OCI-LY7 (cell line): ENCODE measurements at regions not wholly inside any gene's neighbourhood (a gene's known extent, or its start where the extent isn't known, plus 50 kb on each side); places are given as distances from the start of the nearest gene placed in this dataset.

ENCODE experiments used
- BruUV-seq: library from RNA; stranded (reverse); fragments of 400-500 nt; replicated peaks from 2 replicates; lab custom pipeline; 2021; lab: Mats Ljungman, UMichigan
- CTCF ChIA-PET: fragments of 300-600 bp; sonication (Branson Sonifier 250); formaldehyde crosslinking; loops from one replicate; lab custom pipeline; 2022; ENCODE audit warnings: antibody characterized with exemption; ENCODE audit not compliant: unreplicated experiment; lab: Charles Lee
- POLR2A ChIA-PET: fragments of 300-600 bp; sonication (Branson Sonifier 250); formaldehyde crosslinking; loops from one replicate; lab custom pipeline; 2022; ENCODE audit warnings: antibody characterized with exemption; lab: Charles Lee
- DNase-seq: peaks from one replicate; pipeline ENCODE4 v3.0.0-alpha.2; 2015; ENCODE audit warnings: low spot score
- H2AFZ ChIP-seq: fragments of 200-600 bp; sonication (generic), shearing (Covaris generic); 2 replicates; pipeline ENCODE4 v1.6.1; 2014; ENCODE audit warnings: mild to moderate bottlenecking, antibody characterized with exemption, low read length, moderate library complexity
- H3K27ac ChIP-seq: fragments of 200-600 bp; sonication (generic); 2 replicates; pipeline ENCODE4 v1.5.1; 2014; ENCODE audit warnings: mixed run types, low read depth, mild to moderate bottlenecking, moderate library complexity, low read length, inconsistent platforms; ENCODE audit not compliant: poor library complexity, severe bottlenecking
- H3K36me3 ChIP-seq: fragments of 200-600 bp; sonication (generic); 2 replicates; pipeline ENCODE4 v1.6.1; 2014; ENCODE audit warnings: mild to moderate bottlenecking, antibody characterized with exemption, low read length, moderate library complexity, mixed read lengths; ENCODE audit not compliant: insufficient read depth
- H3K4me1 ChIP-seq: fragments of 200-600 bp; sonication (generic); 2 replicates; pipeline ENCODE4 v1.5.1; 2014; ENCODE audit warnings: mild to moderate bottlenecking, low read length; ENCODE audit not compliant: insufficient read depth, poor library complexity, severe bottlenecking
- H3K4me2 ChIP-seq: fragments of 200-600 bp; sonication (generic); 2 replicates; pipeline ENCODE4 v1.6.1; 2014; ENCODE audit warnings: mild to moderate bottlenecking, low read length
- H3K4me3 ChIP-seq: fragments of 200-600 bp; sonication (generic); 2 replicates; pipeline ENCODE4 v1.5.1; 2014; ENCODE audit warnings: mild to moderate bottlenecking, low read depth, low read length; ENCODE audit not compliant: poor library complexity, severe bottlenecking
- H3K79me2 ChIP-seq: fragments of 200-600 bp; sonication (generic); 2 replicates; pipeline ENCODE4 v1.6.1; 2016; ENCODE audit warnings: low read depth, mild to moderate bottlenecking, low read length, moderate library complexity, mixed read lengths; ENCODE audit not compliant: insufficient read depth
- H3K9me2 ChIP-seq: fragments of 200-600 bp; sonication (generic); 2 replicates; pipeline ENCODE4 v1.6.1; 2016; ENCODE audit warnings: mild to moderate bottlenecking, low read length, mixed read lengths; ENCODE audit not compliant: insufficient read depth
- H3K9me3 ChIP-seq: fragments of 200-600 bp; sonication (generic); 2 replicates; pipeline ENCODE4 v1.6.1; 2014; ENCODE audit warnings: mild to moderate bottlenecking, mixed run types, low read length, mixed read lengths
- H4K20me1 ChIP-seq: fragments of 200-600 bp; sonication (generic); 2 replicates; pipeline ENCODE4 v1.6.1; 2014; ENCODE audit warnings: mild to moderate bottlenecking, antibody characterized with exemption, low read length, moderate library complexity, mixed read lengths; ENCODE audit not compliant: insufficient read depth
- CTCF ChIP-seq: fragments of 200-600 bp; sonication (generic); conservative IDR thresholded peaks from 2 replicates; pipeline ENCODE4 v1.5.1; 2014; ENCODE audit warnings: mild to moderate bottlenecking, antibody characterized with exemption, low read length, moderate library complexity, mixed read lengths
- EZH2phosphoT487 ChIP-seq: fragments of 200-600 bp; sonication (generic); IDR thresholded peaks from 2 replicates; pipeline ENCODE4 v1.6.1; 2018; ENCODE audit warnings: low read depth, borderline replicate concordance, mild to moderate bottlenecking, mixed run types, antibody characterized with exemption, low read length, moderate library complexity, mixed read lengths
- intact Hi-C: fragments of 100-400 bp; cut with micrococcal nuclease; formaldehyde crosslinking; loops from one replicate; pipeline ENCODE4 v1.10.0; 2022; ENCODE audit not compliant: unreplicated experiment

- no peaks in the 10 kb centered on the region for H4K20me1 ChIP-seq
- H3K4me1 ChIP-seq, result peaks cover 19% of the 10 kb centered on the region
- no peak overlapping the region for H3K27ac ChIP-seq
- ChIA-PET POLR2A (interaction anchor here (0.6 kb wide), 1 partner anchor 9 kb away, joined by 4 read pairs; no protein-coding TSS in a partner anchor), CTCF (no interaction called here)
- H3K4me3 ChIP-seq, result no peak overlapping the region
- no peaks in the 10 kb centered on the region for H3K36me3 ChIP-seq
- no TSS peak for BruUV-seq
- H3K79me2 ChIP-seq, result no peaks in the 10 kb centered on the region
- H3K9me3 ChIP-seq, result no peaks in the 10 kb centered on the region
- 0 out of 2 replicates have a peak, but pooled peaks cover 5% of the 10 kb centered on the region for H3K9me2 ChIP-seq
- intact Hi-C loops, result no loop called here
- TF ChIP-seq EZH2phosphoT487 (no peak), CTCF (no peak)
- H2AFZ ChIP-seq, result no peak overlapping the region
- DNase-seq, result no peak
- no peak overlapping the region for H3K4me2 ChIP-seq
These were observed 120.9 kb downstream of the DLEU7 start for GRCh38 chr13:50722440-50723125.

- Histone ChIP-seq H2AFZ (no peak overlapping the region), H3K9me3 (peaks cover 4% of the 10 kb centered on the region; the same call in 1 of the 2 replicates), H3K9me2 (0 out of 2 replicates have a peak, but pooled peaks cover 5% of the 10 kb centered on the region), H3K4me3 (no peak overlapping the region), H4K20me1 (no peaks in the 10 kb centered on the region), H3K79me2 (no peaks in the 10 kb centered on the region), H3K36me3 (no peaks in the 10 kb centered on the region), H3K4me2 (no peak overlapping the region), H3K4me1 (peaks cover 19% of the 10 kb centered on the region), H3K27ac (no peak overlapping the region)
- CTCF ChIA-PET, result no interaction called here
- no TSS peak for BruUV-seq
- TF ChIP-seq CTCF, result no peak
- no peak for TF ChIP-seq EZH2phosphoT487
- intact Hi-C loops, result no loop called here
- no peak for DNase-seq
- POLR2A ChIA-PET, result interaction anchor here (1.7 to 1.8 kb wide), 2 partner anchors 9 to 16 kb away, joined by 4 read pairs; no protein-coding TSS in a partner anchor
These were observed 119.1 kb downstream of the DLEU7 start for GRCh38 chr13:50724438-50724837.

- Histone ChIP-seq H3K9me2 (0 out of 2 replicates have a peak, but pooled peaks cover 5% of the 10 kb centered on the region), H3K4me3 (no peak overlapping the region), H3K4me1 (peaks cover 19% of the 10 kb centered on the region), H3K27ac (no peak overlapping the region), H3K79me2 (no peaks in the 10 kb centered on the region), H3K4me2 (no peak overlapping the region), H3K36me3 (no peaks in the 10 kb centered on the region), H3K9me3 (peaks cover 5% of the 10 kb centered on the region; the same call in 1 of the 2 replicates), H4K20me1 (no peaks in the 10 kb centered on the region), H2AFZ (peak overlapping the region; percentile 51; the same call in 1 of the 2 replicates)
- no peak for TF ChIP-seq EZH2phosphoT487
- TF ChIP-seq CTCF, result no peak
- ChIA-PET POLR2A (interaction anchor here (0.6 to 1.8 kb wide), 5 partner anchors 9 to 305 kb away, joined by 3 to 4 read pairs (median 3); no protein-coding TSS in a partner anchor), CTCF (no interaction called here)
- intact Hi-C loops, result no loop called here
- DNase-seq, result no peak
- no TSS peak for BruUV-seq
These were observed 118.6 kb downstream of the DLEU7 start for GRCh38 chr13:50724913-50725312.
